Cardiac muscle cell (in vitro differentiated cells and primary cell): ENCODE measurements at regions not wholly inside any gene's neighbourhood (a gene's known extent, or its start where the extent isn't known, plus 50 kb on each side); places are given as distances from the start of the nearest gene placed in this dataset.

Source experiments
- DNase-seq, 2 donors: peaks; one replicate each; pipeline versions ENCODE4 v3.0.0 to v3.0.0-alpha.2; 2010 to 2017; ENCODE audit warnings: low read depth in 1 of 2, low spot score in 1 of 2
- H3K27ac ChIP-seq: fragments of 200-600 bp; sonication (generic); 2 replicates; pipeline ENCODE4 v1.5.1; 2016
- H3K27me3 ChIP-seq: fragments of 200-600 bp; sonication (generic); 2 replicates; pipeline ENCODE4 v1.6.0; 2016; ENCODE audit warnings: control low read depth
- H3K36me3 ChIP-seq: fragments of 200-600 bp; sonication (generic); 2 replicates; pipeline ENCODE4 v1.5.1; 2016; ENCODE audit warnings: control low read depth
- H3K4me1 ChIP-seq: fragments of 200-600 bp; sonication (generic); 2 replicates; pipeline ENCODE4 v1.8.1; 2017; ENCODE audit warnings: low read depth, mild to moderate bottlenecking, mixed run types
- H3K4me3 ChIP-seq: fragments of 200-600 bp; sonication (generic); 2 replicates; pipeline ENCODE4 v1.5.1; 2016; ENCODE audit warnings: mild to moderate bottlenecking
- H3K9me3 ChIP-seq: fragments of 200-600 bp; sonication (generic); 2 replicates; pipeline ENCODE4 v1.5.1; 2017; ENCODE audit warnings: low read depth, mild to moderate bottlenecking, control low read depth
- CTCF ChIP-seq: IDR thresholded peaks from 2 replicates; pipeline ENCODE4 v1.5.1; 2012; ENCODE audit warnings: low read depth, mild to moderate bottlenecking, low read length

GRCh38 chr17:72175787-72176515, 55.1 kb downstream of the SOX9 start:
- no peaks in the 10 kb centered on the region for H3K36me3 ChIP-seq

DNA sequence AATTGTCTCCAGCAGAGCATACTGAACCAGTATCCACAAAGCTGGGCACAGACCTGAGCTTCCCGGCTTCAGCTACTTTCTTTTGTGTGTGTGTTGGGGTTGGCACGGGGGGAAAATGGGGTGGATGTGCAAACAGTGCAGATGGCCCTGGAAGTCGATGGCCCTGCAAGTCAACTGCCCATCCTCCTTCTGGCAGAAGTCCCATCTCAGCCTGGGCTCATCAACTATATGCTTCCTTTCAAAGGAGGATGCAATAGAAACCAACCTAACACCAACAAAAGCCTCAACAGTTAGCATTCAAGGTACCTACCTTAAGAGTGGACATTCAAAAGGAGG, 55.7 kb downstream of the SOX9 start:
- no peak for DNase-seq
- no peak overlapping the region for H3K27ac ChIP-seq

More at GRCh38 chr17:72175787-72176515, 55.1 kb downstream of the SOX9 start:
- Histone ChIP-seq H3K9me3 (no peaks in the 10 kb centered on the region), H3K27me3 (no peaks in the 10 kb centered on the region), H3K27ac (no peak overlapping the region), H3K4me3 (no peak overlapping the region), H3K4me1 (no peaks in the 10 kb centered on the region)
- no peak for DNase-seq
- no peak for TF ChIP-seq CTCF

DNA sequence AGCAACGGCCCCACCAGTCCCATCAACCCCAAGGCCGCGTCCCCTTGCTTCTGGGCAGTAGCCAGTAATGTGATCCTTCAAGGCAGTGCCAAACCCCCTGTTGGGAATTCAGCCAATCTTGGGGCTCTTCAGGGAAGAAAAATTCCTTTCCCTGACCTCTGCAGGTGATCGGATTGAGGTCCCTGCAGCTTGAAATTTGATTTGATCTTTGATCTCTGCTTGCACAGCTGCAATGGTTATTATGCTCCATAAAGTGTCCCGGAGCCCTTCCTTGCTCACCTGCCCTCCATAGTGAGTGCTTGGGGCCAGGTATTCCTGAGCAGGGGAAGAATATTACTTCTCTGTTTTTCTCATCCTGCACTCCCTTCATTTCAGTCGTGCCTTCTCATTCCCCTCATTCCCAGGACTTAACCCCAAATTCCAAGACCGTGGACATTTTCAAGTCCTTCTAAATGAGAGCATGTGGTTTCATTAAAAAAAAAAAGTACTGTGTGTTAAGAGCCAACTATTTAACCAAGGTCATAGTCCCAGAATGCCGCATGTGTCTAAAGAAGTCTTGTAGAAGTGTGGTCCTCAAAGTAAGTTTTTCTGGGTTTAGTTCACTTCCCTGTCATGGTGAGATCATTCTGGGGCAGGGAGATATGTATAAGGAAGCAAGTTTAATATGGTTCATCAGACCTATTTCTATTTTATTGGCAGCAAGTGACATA, 56.3 kb downstream of the SOX9 start:
- H3K27ac ChIP-seq, result no peak overlapping the region
- no peak for TF ChIP-seq CTCF
- DNase-seq, result no peak

More for the DNA sequence above, 55.7 kb downstream of the SOX9 start:
- TF ChIP-seq CTCF, result no peak
- Histone ChIP-seq H3K9me3 (no peaks in the 10 kb centered on the region), H3K4me1 (no peaks in the 10 kb centered on the region), H3K4me3 (no peak overlapping the region), H3K27me3 (no peaks in the 10 kb centered on the region), H3K36me3 (no peaks in the 10 kb centered on the region)

GRCh38 chr17:72177738-72178137, 56.9 kb downstream of the SOX9 start:
- TF ChIP-seq CTCF, result no peak

More for the DNA sequence above, 56.3 kb downstream of the SOX9 start:
- Histone ChIP-seq H3K27me3 (no peaks in the 10 kb centered on the region), H3K36me3 (no peaks in the 10 kb centered on the region), H3K4me3 (no peak overlapping the region), H3K9me3 (no peaks in the 10 kb centered on the region), H3K4me1 (no peaks in the 10 kb centered on the region)

DNA sequence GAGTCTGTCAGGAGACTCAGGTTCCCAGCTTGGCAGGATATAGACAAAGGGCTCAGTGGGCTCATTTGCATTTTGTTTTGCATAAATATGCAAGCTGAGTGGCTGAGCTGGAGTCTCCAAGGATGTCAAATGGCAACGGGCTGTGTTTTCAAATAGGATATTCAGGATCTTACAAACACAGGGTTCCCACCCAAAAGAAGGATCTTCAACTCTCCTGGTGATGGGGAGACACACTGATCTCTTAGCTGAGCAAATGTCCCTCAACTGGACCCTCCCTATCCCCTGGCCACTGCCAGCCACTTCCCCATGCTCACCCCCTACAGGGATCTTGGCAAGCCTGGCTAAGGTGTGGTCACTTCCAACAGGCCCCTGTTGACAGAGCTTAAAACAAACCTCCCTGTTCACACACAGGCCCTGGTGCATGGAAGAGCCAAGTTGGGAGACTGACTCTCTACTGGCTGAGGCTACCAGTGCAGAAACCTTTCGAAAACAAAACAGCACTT, 61.6 kb downstream of the SOX9 start:
- no peaks in the 10 kb centered on the region for H3K4me1 ChIP-seq
- H3K27ac ChIP-seq, result no peak overlapping the region
- H3K4me3 ChIP-seq, result no peak overlapping the region
- TF ChIP-seq CTCF, result no peak
- no peaks in the 10 kb centered on the region for H3K9me3 ChIP-seq
- no peaks in the 10 kb centered on the region for H3K27me3 ChIP-seq
- no peaks in the 10 kb centered on the region for H3K36me3 ChIP-seq
- no peak for DNase-seq

More at GRCh38 chr17:72177738-72178137, 56.9 kb downstream of the SOX9 start:
- Histone ChIP-seq H3K27ac (no peak overlapping the region), H3K4me3 (no peak overlapping the region), H3K36me3 (no peaks in the 10 kb centered on the region), H3K9me3 (no peaks in the 10 kb centered on the region), H3K4me1 (no peaks in the 10 kb centered on the region), H3K27me3 (no peaks in the 10 kb centered on the region)
- no peak for DNase-seq
